Body of pancreas (tissue), 4 donors: ENCODE measurements at regions not wholly inside any gene's neighbourhood (a gene's known extent, or its start where the extent isn't known, plus 50 kb on each side); places are given as distances from the start of the nearest gene placed in this dataset.

Experiments used
- ATAC-seq: fragments of 150-250 bp; one replicate; pipeline ENCODE4 v1.9.1; 2016
- DNase-seq, 4 donors: peaks; one replicate each; pipeline ENCODE4 v3.0.0-alpha.2; 2019
- H3K27ac ChIP-seq, 4 donors: fragments of 200-600 bp; sonication (generic); 1 replicate in 3 of 4; 2 replicates in 1 of 4; pipeline versions ENCODE4 v1.5.1 to v1.6.1; 2016 to 2019; ENCODE audit warnings: mild to moderate bottlenecking in 1 of 4, mixed read lengths in 1 of 4, moderate library complexity in 1 of 4
- H3K27me3 ChIP-seq, 2 donors: fragments of 200-600 bp; sonication (generic); one replicate each; pipeline ENCODE4 v1.6.0; 2016; ENCODE audit warnings: mild to moderate bottlenecking in 1 of 2
- H3K36me3 ChIP-seq, 2 donors: fragments of 200-600 bp; sonication (generic); replicated peaks in 1 of 2; 2 replicates each; pipeline ENCODE4 v1.5.1; 2016; ENCODE audit warnings: low read depth in 2 of 2; ENCODE audit not compliant: insufficient read depth in 1 of 2
- H3K4me1 ChIP-seq: fragments of 200-600 bp; sonication (generic); one replicate; pipeline ENCODE4 v1.6.0; 2016
- H3K4me3 ChIP-seq, 2 donors: fragments of 200-600 bp; sonication (generic); 1 replicate in 1 of 2; 2 replicates in 1 of 2; pipeline ENCODE4 v1.5.1; 2016 to 2019
- H3K9me3 ChIP-seq, 3 donors: fragments of 200-600 bp; sonication (generic); 1 replicate in 2 of 3; 2 replicates in 1 of 3; pipeline ENCODE4 v1.5.1; 2016
- POLR2A ChIP-seq, 3 donors: fragments of 450-650 bp; IDR thresholded peaks; one replicate each; pipeline ENCODE4 v1.6.1; 2016; ENCODE audit warnings: antibody characterized with exemption in 3 of 3, mild to moderate bottlenecking in 2 of 3
- WGBS, 2 donors: methylation state at CpG; one replicate each; pipeline ENCODE4 v1.1.5; 2017; 5-methylcytosine and 5-hydroxymethylcytosine counted together
- intact Hi-C: fragments of 100-400 bp; cut with DNase I; formaldehyde crosslinking; loops from one replicate; pipeline ENCODE4 v1.15.1; 2023
- TF ChIP-seq, protein P1 (sequence below), 7 experiments: fragments of 450-650 bp in 4 of 7; fragments of 200-600 bp in 3 of 7; sonication (generic) in 3 of 7; IDR thresholded peaks; one replicate each; pipeline ENCODE4 v1.5.1; 2016 to 2019; ENCODE audit warnings: antibody characterized with exemption in 7 of 7

DNA sequence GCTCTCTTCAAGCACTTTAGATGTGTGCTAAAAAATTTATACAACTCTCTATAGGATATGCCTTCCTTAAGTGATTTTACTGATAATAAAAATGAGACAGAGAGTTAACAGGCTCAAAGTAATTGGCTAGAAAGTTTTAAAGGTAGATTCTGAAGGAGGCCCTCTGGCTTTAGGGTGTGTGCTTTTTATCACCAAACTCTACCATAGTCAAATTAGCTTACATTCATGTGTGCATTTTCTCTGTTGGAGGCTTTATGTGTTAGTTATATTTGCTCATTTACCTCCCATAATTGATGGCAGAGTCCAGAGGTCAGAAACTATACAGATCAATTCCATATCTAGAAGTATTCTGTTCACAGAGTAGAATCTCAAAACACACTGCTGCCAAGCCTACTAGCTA is 317.5 kb downstream of the JRKL start:
- no peak for TF ChIP-seq POLR2A (IDR thresholded peaks at IDR 0.05)
- TF ChIP-seq, protein P1, sequence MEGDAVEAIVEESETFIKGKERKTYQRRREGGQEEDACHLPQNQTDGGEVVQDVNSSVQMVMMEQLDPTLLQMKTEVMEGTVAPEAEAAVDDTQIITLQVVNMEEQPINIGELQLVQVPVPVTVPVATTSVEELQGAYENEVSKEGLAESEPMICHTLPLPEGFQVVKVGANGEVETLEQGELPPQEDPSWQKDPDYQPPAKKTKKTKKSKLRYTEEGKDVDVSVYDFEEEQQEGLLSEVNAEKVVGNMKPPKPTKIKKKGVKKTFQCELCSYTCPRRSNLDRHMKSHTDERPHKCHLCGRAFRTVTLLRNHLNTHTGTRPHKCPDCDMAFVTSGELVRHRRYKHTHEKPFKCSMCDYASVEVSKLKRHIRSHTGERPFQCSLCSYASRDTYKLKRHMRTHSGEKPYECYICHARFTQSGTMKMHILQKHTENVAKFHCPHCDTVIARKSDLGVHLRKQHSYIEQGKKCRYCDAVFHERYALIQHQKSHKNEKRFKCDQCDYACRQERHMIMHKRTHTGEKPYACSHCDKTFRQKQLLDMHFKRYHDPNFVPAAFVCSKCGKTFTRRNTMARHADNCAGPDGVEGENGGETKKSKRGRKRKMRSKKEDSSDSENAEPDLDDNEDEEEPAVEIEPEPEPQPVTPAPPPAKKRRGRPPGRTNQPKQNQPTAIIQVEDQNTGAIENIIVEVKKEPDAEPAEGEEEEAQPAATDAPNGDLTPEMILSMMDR (IDR thresholded peaks at IDR 0.05) = no peak
- Histone ChIP-seq H3K4me3 (no peak overlapping the region), H3K27me3 (no peaks in the 10 kb centered on the region), H3K9me3 (no peaks in the 10 kb centered on the region), H3K36me3 (no peaks in the 10 kb centered on the region), H3K27ac (no peak overlapping the region), H3K4me1 (no peaks in the 10 kb centered on the region)
- ATAC-seq = no peak
- no peak for DNase-seq
- intact Hi-C loops = no loop called here

DNA sequence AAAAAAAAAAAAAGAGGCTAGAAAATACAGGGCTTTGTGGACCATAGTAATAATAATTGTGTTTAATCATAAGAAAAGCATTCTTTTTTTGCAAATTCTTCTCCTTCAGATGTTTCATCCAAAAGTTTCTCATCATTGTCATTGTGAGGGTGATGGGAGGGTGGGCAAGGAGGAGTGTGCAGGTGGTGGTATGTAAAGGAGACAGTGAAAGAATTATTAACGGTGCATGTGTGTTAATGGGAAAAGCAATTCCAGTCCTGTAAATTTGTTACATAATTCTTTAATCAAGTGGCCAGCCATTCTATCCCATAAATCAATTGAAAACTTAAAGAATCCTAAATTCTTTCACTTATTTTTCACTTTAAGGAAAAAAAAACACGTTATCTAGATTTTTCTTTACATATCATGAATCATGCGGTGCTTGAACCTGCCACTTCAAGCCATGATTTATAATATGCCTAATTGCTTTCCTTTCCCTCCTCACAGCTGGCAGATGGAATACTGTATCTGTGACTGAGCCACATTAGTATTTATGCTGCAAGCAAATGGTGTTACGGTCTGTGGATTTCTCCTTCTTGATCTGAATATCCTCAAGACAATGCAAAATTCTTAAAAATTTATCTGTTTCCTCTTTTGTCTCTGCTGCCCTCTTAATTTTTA is 318.5 kb downstream of the JRKL start:
- DNase-seq (no peak), ATAC-seq (no peak)
- H3K36me3 ChIP-seq = no peaks in the 10 kb centered on the region
- H3K27me3 ChIP-seq = no peaks in the 10 kb centered on the region
- no peak overlapping the region for H3K4me3 ChIP-seq
- no peaks in the 10 kb centered on the region for H3K9me3 ChIP-seq
- H3K4me1 ChIP-seq = no peaks in the 10 kb centered on the region
- H3K27ac ChIP-seq = no peak overlapping the region
- WGBS, 2 donors = 6% methylated on average over 4 of the region's 4 CpGs
- TF ChIP-seq, protein P1 (IDR thresholded peaks at IDR 0.05) = no peak
- intact Hi-C loops = no loop called here

DNA sequence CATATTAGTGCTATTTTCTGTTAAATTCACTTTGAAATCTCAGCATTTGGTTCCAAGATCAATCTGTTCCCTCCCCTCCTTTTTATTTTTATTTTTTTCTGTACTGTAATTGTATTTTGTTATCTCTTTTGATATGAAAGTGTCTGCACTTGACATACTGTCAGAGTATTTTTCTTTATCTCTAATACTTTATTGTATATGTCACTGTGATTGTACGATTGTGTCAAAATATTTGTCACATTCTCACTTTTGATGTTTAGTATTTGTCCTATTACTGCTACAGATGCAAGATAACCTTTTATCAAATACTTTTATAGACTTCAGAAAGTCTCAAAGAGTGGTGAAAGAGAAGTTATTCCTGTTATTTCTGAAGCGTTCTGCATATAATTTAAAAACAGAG is 323.5 kb downstream of the JRKL start:
- Histone ChIP-seq H3K4me3 (no peak overlapping the region), H3K27me3 (no peaks in the 10 kb centered on the region), H3K9me3 (no peaks in the 10 kb centered on the region), H3K36me3 (no peaks in the 10 kb centered on the region), H3K27ac (no peak overlapping the region), H3K4me1 (no peaks in the 10 kb centered on the region)
- ATAC-seq = no peak
- intact Hi-C loops = no loop called here
- no peak for DNase-seq
- TF ChIP-seq, protein P1 (IDR thresholded peaks at IDR 0.05) = no peak
- no peak for TF ChIP-seq POLR2A (IDR thresholded peaks at IDR 0.05)
- 48% methylated on average over 2 of the region's 2 CpGs for WGBS, 2 donors

- Histone ChIP-seq H3K9me3 (no peaks in the 10 kb centered on the region), H3K36me3 (no peaks in the 10 kb centered on the region), H3K4me3 (no peak overlapping the region), H3K27me3 (no peaks in the 10 kb centered on the region), H3K27ac (no peak overlapping the region), H3K4me1 (no peaks in the 10 kb centered on the region)
- DNase-seq = no peak
- intact Hi-C loops = no loop called here
- no peak for ATAC-seq
- WGBS, 2 donors = 70 to 81% methylated on average over 2 of the region's 2 CpGs
- no peak for TF ChIP-seq POLR2A (IDR thresholded peaks at IDR 0.05)
- TF ChIP-seq, protein P1 (IDR thresholded peaks at IDR 0.05) = no peak
Measured at GRCh38 chr11:96714689-96715088, 324.9 kb downstream of the JRKL start.

GRCh38 chr11:96715208-96715607 is 325.4 kb downstream of the JRKL start:
- H3K9me3 ChIP-seq = no peaks in the 10 kb centered on the region
- no peak overlapping the region for H3K27ac ChIP-seq
- H3K27me3 ChIP-seq = no peaks in the 10 kb centered on the region
- intact Hi-C loops = no loop called here
- no peak overlapping the region for H3K4me3 ChIP-seq
- DNase-seq (no peak), ATAC-seq (no peak)
- TF ChIP-seq POLR2A (IDR thresholded peaks at IDR 0.05) = no peak
- TF ChIP-seq, protein P1 (IDR thresholded peaks at IDR 0.05) = no peak
- H3K4me1 ChIP-seq = no peaks in the 10 kb centered on the region
- WGBS, 2 donors = 51 to 54% methylated on average over 3 of the region's 3 CpGs
- no peaks in the 10 kb centered on the region for H3K36me3 ChIP-seq
